Epithelial cell of esophagus (primary cell): ENCODE measurements at regions not wholly inside any gene's neighbourhood (a gene's known extent, or its start where the extent isn't known, plus 50 kb on each side); places are given as distances from the start of the nearest gene placed in this dataset.
"Not testable (repeated sequence)": the region's sequence is repeated elsewhere in the genome, so short reads cannot be mapped to it uniquely, and the experiment has no call there.

Experiments
- DNase-seq: peaks from one replicate; pipeline ENCODE4 v3.0.0; 2010; ENCODE audit warnings: low read depth
- H3K4me3 ChIP-seq: 2 replicates; pipeline ENCODE4 v1.5.1; 2011; ENCODE audit warnings: mild to moderate bottlenecking, low read length, control low read depth
- CTCF ChIP-seq: IDR thresholded peaks from 2 replicates; pipeline ENCODE4 v1.5.1; 2011; ENCODE audit warnings: low read depth, mild to moderate bottlenecking, low read length, control low read depth, inconsistent platforms; ENCODE audit not compliant: insufficient read depth; ENCODE audit errors: missing control alignments

GRCh38 chr10:42990016-42990720 lies 86.7 kb upstream of the RET start:
- TF ChIP-seq CTCF, result no peak
- no peak for DNase-seq
- no peak overlapping the region for H3K4me3 ChIP-seq

DNA sequence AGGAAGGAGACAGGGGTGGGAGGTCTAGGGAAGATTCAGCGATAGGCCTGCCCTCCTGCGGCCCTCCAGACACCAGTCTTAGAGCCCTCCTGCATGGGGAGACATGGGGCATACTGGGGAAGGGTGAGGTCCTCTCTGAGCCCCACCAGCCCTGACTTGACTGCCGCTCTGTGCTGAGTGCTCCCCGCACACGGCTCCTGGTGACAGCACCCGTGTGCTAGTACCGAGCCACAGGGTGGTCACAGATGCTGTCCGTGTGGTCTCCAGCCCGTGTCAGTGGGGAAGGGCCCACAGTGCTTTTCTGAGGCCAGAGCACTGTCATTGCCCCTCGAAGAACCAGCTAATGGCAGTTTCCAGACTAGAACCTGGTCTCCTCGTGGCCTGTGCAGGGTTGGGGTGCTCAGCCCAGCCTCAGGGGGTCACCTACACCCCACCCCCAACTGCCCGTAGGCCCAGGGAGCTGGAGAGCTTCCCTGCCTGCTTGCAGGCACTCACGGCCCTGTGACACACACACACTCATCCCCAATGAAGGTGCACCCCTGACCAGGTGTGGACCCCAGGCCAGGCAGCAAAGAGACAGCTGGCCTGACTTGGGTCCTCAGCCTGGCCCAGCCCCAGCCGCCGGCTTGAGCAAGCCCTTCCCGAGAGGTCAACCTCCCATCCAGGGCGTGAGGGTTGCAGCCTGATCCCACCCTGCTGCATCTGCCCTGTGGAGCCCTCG lies 86.0 kb upstream of the RET start:
- DNase-seq, result no peak
- no peak for TF ChIP-seq CTCF
- H3K4me3 ChIP-seq, result no peak overlapping the region

- TF ChIP-seq CTCF, result no peak
- no peak for DNase-seq
- no peak overlapping the region for H3K4me3 ChIP-seq
Measured at GRCh38 chr10:42991442-42992098, 85.3 kb upstream of the RET start.

DNA sequence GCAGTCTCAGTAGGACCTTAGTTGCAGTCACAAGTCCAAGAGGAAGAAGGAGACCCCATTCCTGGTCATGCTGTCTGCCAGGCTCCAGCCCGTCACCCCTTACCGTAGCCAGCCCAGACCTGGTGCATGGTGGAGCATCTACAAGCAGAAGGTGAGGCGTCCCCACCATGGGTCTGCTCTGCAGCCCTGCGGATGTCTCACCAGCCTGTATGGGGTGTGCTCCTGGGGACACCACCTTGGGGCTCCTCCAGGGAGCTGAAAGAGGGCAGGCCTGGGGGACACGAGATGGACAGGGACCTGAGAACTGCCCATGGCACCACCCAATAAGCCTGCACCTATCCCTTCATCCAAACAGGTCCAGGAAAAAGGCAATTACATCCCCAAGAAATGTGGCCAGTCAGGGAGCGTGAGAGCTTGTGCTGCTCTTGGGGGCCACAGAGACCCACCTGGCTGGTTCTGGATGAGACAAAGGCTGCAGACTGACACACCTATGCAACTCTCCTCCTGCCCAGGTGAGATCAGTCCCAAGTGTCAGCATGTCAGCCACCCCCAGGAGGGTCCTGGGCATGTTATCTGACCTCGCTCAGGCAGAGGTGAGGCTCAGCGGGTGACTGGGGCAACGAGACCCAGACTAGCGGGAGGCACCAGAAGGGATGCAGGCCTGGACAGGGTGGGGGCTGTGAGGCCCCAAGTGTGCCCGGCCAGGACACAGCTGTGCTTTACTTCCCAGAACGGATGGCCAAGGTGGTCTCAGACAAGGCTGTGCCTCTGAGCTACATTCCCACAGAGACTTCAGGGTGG lies 84.5 kb upstream of the RET start:
- no peak for DNase-seq
- H3K4me3 ChIP-seq, result no peak overlapping the region
- no peak for TF ChIP-seq CTCF

GRCh38 chr10:42992957-42993390 lies 83.9 kb upstream of the RET start:
- DNase-seq, result no peak
- no peak overlapping the region for H3K4me3 ChIP-seq
- TF ChIP-seq CTCF, result no peak

GRCh38 chr10:42994909-42995308 lies 82.0 kb upstream of the RET start:
- H3K4me3 ChIP-seq, DNase-seq: not testable (repeated sequence)

GRCh38 chr10:42995537-42995936 lies 81.3 kb upstream of the RET start:
- no peak for DNase-seq
- H3K4me3 ChIP-seq, result no peak overlapping the region

More at GRCh38 chr10:42995537-42995936, 81.3 kb upstream of the RET start:
- TF ChIP-seq CTCF, result no peak
